ENCODE measurements at regions not wholly inside any gene's neighbourhood (a gene's known extent, or its start where the extent isn't known, plus 50 kb on each side); places are given as distances from the start of the nearest gene placed in this dataset.

GRCh38 chr10:124249812-124250432 lies 156.5 kb upstream of the CHST15 start:
- no peak for ATAC-seq
- Histone ChIP-seq H3K4me3 (no peak overlapping the region), H3K27me3 (no peaks in the 10 kb centered on the region), H3K4me1 (peaks cover 0 to 15% (median 0%) of the 10 kb centered on the region in 3 donors), H3K36me3 (no peaks in the 10 kb centered on the region), H3K27ac (no peak overlapping the region), H3K9me3 (no peaks in the 10 kb centered on the region)
- WGBS, 2 donors (ENCODE audit: low coverage in 1 of 2): 85 to 100% methylated on average over 2 to 5 of the region's 8 CpGs
- TF ChIP-seq CTCF (IDR thresholded peaks at IDR 0.05) (no peak), POLR2AphosphoS5 (IDR thresholded peaks at IDR 0.05) (no peak), POLR2A (IDR thresholded peaks at IDR 0.05) (no peak), EP300 (IDR thresholded peaks at IDR 0.05) (no peak)

GRCh38 chr10:124249196-124249595 lies 155.8 kb upstream of the CHST15 start:
- ATAC-seq: no peak
- no peaks in the 10 kb centered on the region for H3K27me3 ChIP-seq
- H3K4me3 ChIP-seq: no peak overlapping the region
- TF ChIP-seq EP300 (IDR thresholded peaks at IDR 0.05): no peak
- no peak for TF ChIP-seq POLR2AphosphoS5 (IDR thresholded peaks at IDR 0.05)
- no peak for TF ChIP-seq CTCF (IDR thresholded peaks at IDR 0.05)
- no peaks in the 10 kb centered on the region for H3K9me3 ChIP-seq
- 86% methylated on average over 6 of the region's 6 CpGs; no CpG with 5 or more reads in 1 of the 2 donors for WGBS, 2 donors (ENCODE audit: low coverage in 1 of 2)
- H3K27ac ChIP-seq: no peak overlapping the region
- H3K4me1 ChIP-seq: peaks cover 0 to 15% (median 0%) of the 10 kb centered on the region in 3 donors
- H3K36me3 ChIP-seq: no peaks in the 10 kb centered on the region

GRCh38 chr10:124248056-124249045 lies 155.0 kb upstream of the CHST15 start:
- H3K27me3 ChIP-seq: no peaks in the 10 kb centered on the region
- 89 to 95% methylated on average over 5 to 11 of the region's 18 CpGs for WGBS, 2 donors (ENCODE audit: low coverage in 1 of 2)
- no peaks in the 10 kb centered on the region for H3K9me3 ChIP-seq
- ATAC-seq: no peak
- no peaks in the 10 kb centered on the region for H3K36me3 ChIP-seq
- peaks cover 0 to 15% (median 0%) of the 10 kb centered on the region in 3 donors for H3K4me1 ChIP-seq
- TF ChIP-seq CTCF (IDR thresholded peaks at IDR 0.05) (no peak), POLR2A (IDR thresholded peaks at IDR 0.05) (no peak), EP300 (IDR thresholded peaks at IDR 0.05) (no peak), POLR2AphosphoS5 (IDR thresholded peaks at IDR 0.05) (no peak)
- H3K27ac ChIP-seq: no peak overlapping the region
- H3K4me3 ChIP-seq: no peak overlapping the region

- peak; percentile 29 for ATAC-seq
- peaks cover 0 to 12% (median 0%) of the 10 kb centered on the region in 3 donors for H3K4me1 ChIP-seq
These were observed 152.5 kb upstream of the CHST15 start for GRCh38 chr10:124245806-124246440.

More at GRCh38 chr10:124245806-124246440, 152.5 kb upstream of the CHST15 start:
- Histone ChIP-seq H3K9me3 (no peaks in the 10 kb centered on the region), H3K27ac (no peak overlapping the region), H3K4me3 (no peak overlapping the region), H3K36me3 (no peaks in the 10 kb centered on the region), H3K27me3 (no peaks in the 10 kb centered on the region)
- WGBS, 2 donors (ENCODE audit: low coverage in 1 of 2): 63% methylated on average over 2 of the region's 11 CpGs; no CpG with 5 or more reads in 1 of the 2 donors
- TF ChIP-seq POLR2AphosphoS5 (IDR thresholded peaks at IDR 0.05): no peak
- no peak for TF ChIP-seq POLR2A (IDR thresholded peaks at IDR 0.05)
- TF ChIP-seq CTCF (IDR thresholded peaks at IDR 0.05): no peak
- TF ChIP-seq EP300 (IDR thresholded peaks at IDR 0.05): no peak

Measured in gastroesophageal sphincter (tissue), 4 donors.